GM18499 (cell line): ENCODE measurements at regions not wholly inside any gene's neighbourhood (a gene's known extent, or its start where the extent isn't known, plus 50 kb on each side); places are given as distances from the start of the nearest gene placed in this dataset.
"Not testable (repeated sequence)": the region's sequence is repeated elsewhere in the genome, so short reads cannot be mapped to it uniquely, and the experiment has no call there.

Experiments
- ATAC-seq: cut with Tn5 transposase; IDR thresholded peaks from one replicate; pipeline ENCODE4 v1.9.1; 2021; ENCODE audit warnings: moderate number of reproducible peaks; ENCODE audit not compliant: insufficient read depth, unreplicated experiment

DNA sequence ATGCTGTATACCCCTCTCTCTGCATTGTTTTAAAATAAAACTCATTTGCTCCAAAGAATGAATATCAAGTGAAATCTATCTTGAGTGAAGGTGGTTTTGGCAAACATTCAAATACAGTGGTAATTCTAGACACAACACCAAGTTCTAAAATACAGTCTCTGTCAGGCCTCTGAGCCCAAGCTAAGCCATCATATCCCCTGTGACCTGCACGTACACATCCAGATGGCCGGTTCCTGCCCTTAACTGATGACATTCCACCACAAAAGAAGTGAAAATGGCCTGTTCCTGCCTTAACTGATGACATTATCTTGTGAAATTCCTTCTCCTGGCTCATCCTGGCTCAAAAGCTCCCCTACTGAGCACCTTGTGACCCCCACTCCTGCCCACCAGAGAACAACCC, 1201.5 kb downstream of the FLRT2 start:
- ATAC-seq = not testable (repeated sequence)

GRCh38 chr14:86723254-86723624, 1193.3 kb downstream of the FLRT2 start:
- ATAC-seq = no peak

GRCh38 chr14:86722612-86723253, 1192.8 kb downstream of the FLRT2 start:
- ATAC-seq = no peak

GRCh38 chr14:86714575-86714974, 1184.6 kb downstream of the FLRT2 start:
- ATAC-seq = no peak

DNA sequence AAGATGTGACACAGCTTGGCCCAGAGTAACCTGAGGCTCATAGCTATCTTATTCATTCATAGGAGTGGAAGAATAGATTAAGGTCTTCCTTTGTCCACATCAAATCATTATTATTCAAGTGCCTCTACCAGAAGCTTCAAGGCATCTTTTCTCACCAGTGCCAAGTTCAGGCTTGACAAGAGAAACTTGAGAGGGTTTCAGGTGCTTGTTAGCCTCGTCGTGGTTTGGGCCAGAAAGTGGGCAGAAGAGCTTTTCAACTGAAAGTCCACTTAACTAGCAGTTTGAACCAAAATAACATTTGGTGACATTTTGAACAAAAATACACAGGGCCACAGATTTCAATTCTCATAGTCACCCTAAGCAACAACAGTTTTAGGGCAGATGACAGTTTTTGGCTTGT, 1184.2 kb downstream of the FLRT2 start:
- ATAC-seq = no peak

DNA sequence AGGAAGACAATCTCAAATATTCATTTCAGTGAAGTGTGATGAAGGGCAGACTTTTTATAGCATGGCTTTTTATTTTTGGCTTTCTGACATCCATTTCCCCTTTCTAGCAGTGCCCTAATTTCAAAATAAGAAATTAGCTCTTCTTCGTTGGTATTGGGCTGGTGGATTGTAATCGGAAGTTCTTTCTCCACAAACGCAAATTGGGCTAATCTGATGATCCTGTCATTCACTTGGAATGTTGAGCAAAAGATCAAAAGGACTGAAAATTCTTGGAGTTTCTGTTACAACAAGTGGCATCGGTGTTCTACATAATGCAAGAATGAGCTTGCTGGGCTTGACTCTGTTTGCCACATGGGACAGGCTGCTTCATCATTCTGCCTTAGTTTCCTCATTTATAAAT, 1182.8 kb downstream of the FLRT2 start:
- ATAC-seq = no peak

GRCh38 chr14:86712176-86712575, 1182.2 kb downstream of the FLRT2 start:
- ATAC-seq = no peak

DNA sequence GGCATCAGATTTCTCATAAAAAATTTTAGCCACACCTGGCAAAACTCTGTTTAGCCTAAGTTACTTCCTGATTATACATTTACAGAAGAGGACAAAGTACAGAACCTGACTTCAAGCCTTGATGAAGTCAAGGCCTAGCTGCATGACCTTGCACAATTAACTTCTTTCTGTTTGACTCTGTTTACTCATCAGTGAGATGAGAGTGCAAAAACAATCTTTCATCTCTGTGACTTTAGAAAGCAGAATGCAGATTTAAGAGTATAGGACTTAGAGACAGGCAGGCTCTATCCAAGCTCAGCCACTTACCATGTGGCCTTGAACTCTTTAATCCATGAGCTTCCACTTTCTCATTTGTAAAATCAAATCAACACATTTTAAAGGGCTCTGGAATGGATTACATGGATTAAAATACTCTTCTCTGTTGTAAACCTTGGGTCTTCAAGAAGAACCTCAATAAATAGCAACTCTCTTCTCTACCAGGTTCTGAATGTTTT, 1178.9 kb downstream of the FLRT2 start:
- ATAC-seq = no peak

DNA sequence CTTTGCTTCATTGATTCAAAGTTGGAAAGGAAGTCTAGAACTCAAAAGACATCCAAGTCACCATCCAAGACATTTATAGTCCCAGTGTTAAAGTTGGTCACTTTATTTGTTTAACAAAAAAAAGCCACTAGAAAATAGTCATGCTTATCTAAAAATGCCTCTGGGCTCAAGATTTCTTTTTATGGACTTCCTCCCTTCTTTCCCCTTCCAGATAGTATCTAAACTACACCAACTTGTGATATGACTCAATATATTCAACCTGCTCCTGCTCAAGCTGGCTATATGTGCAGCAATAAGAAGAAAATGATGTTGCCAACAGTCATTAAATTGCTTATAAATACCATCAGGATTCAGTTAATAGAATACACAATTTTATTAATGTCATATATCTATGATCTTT, 1177.1 kb downstream of the FLRT2 start:
- no peak for ATAC-seq

- ATAC-seq = no peak
Observed at GRCh38 chr14:86683561-86683960, 1153.6 kb downstream of the FLRT2 start.

GRCh38 chr14:86675059-86675458, 1145.1 kb downstream of the FLRT2 start:
- ATAC-seq = no peak

DNA sequence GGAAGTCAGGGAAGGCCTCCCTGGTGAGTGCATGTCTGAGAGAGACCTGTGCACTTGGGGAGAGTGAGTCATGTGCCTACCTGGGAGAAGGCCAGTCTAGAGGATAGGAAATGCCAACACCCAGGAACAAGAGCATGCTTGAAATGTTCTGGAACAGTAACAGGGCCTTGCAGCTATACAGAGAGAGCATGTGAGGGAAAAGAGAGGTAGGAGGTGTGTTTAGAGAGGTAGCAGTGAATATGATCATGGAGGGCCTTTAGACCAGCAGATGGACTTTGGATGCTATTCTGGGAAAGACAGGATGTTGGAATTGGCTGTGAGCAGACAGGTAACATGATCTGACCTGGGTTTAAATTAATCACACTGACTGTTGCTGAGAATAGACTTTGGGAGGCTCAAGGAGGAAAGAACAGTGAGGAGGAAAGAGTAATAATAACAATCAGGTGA, 1143.6 kb downstream of the FLRT2 start:
- ATAC-seq = no peak

- ATAC-seq = no peak
Observed at GRCh38 chr14:86672080-86672479, 1142.1 kb downstream of the FLRT2 start.

DNA sequence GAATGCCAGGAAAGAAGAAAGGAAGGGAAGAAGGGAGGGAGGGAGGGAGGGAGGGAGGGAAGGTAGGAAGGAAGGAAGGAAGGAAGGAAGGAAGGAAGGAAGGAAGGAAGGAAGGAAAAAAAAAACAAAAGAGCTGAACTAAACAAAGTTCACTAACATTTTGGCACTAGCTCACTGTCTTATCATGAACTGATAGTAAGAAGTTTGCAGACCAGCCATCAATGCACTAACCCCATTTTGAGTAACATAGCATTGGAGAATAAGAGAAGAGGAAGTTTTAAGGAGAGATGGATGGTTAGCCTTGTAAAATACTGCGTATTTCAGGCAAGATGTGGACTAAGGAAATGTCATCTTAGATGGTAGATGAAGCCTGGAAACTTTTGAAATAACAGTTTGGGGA, 1136.0 kb downstream of the FLRT2 start:
- no peak for ATAC-seq

GRCh38 chr14:86662334-86662733, 1132.4 kb downstream of the FLRT2 start:
- no peak for ATAC-seq

GRCh38 chr14:86654558-86655184, 1124.7 kb downstream of the FLRT2 start:
- no peak for ATAC-seq

DNA sequence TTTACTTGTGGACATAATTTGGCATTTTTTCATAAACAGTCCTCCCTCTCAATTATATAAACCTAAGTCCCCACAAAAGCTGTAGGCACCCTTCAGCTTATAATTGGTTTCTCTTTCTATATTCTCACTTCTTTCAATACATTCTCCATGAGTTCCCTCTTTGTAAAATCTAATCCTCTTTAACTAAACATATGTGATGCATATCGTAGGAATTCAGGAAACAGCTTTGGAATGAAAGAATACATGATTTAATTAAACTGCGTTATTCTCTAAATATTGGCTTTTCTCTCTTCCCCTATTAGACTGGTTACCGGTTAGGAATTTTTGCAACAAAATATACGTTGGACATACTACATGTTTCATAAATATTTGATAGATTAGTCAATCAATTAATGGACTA, 1122.6 kb downstream of the FLRT2 start:
- ATAC-seq = no peak

- ATAC-seq = no peak
Observed at GRCh38 chr14:86646696-86647690, 1117.0 kb downstream of the FLRT2 start.

GRCh38 chr14:86646125-86646524, 1116.2 kb downstream of the FLRT2 start:
- ATAC-seq = no peak

- no peak for ATAC-seq
Observed at GRCh38 chr14:86641310-86641709, 1111.4 kb downstream of the FLRT2 start.

- ATAC-seq = no peak
Observed at GRCh38 chr14:86640288-86640687, 1110.3 kb downstream of the FLRT2 start.
